Caco-2 (cell line): ENCODE measurements at regions not wholly inside any gene's neighbourhood (a gene's known extent, or its start where the extent isn't known, plus 50 kb on each side); places are given as distances from the start of the nearest gene placed in this dataset.

ENCODE experiments used
- BruUV-seq: library from RNA; stranded (reverse); fragments of 400-500 nt; replicated peaks from 2 replicates; lab custom pipeline; 2021; lab: Mats Ljungman, UMichigan
- CTCF ChIA-PET: fragments of 300-600 bp; sonication (Branson Sonifier 250); formaldehyde crosslinking; loops from one replicate; lab custom pipeline; 2022; ENCODE audit warnings: antibody characterized with exemption; lab: Charles Lee
- POLR2A ChIA-PET: fragments of 300-600 bp; sonication (Branson Sonifier 250); formaldehyde crosslinking; loops from one replicate; lab custom pipeline; 2022; ENCODE audit warnings: antibody characterized with exemption; lab: Charles Lee
- DNase-seq, 2 experiments: peaks; one replicate each; pipeline versions ENCODE4 v3.0.0 to v3.0.0-alpha.2; 2020 to 2022
- H3K27me3 ChIP-seq: replicated peaks from 2 replicates; pipeline ENCODE4 v1.6.0; 2011; ENCODE audit warnings: low read length; ENCODE audit not compliant: control insufficient read depth, insufficient read depth
- H3K36me3 ChIP-seq: 2 replicates; pipeline ENCODE4 v1.5.1; 2011; ENCODE audit warnings: low read length; ENCODE audit not compliant: control insufficient read depth, insufficient read depth
- H3K4me1 ChIP-seq: fragments of 250-450 bp; sonication (Bioruptor Pico); 2 replicates; pipeline ENCODE4 v1.5.1; 2020; ENCODE audit warnings: mild to moderate bottlenecking
- H3K4me3 ChIP-seq: 2 replicates; pipeline ENCODE4 v1.5.1; 2011; ENCODE audit warnings: low read depth, mild to moderate bottlenecking, control low read depth, low read length
- H3K9me3 ChIP-seq: fragments of 250-450 bp; sonication (Bioruptor Pico); 2 replicates; pipeline ENCODE4 v1.5.1; 2020; ENCODE audit warnings: mild to moderate bottlenecking, moderate library complexity
- H3K27ac Mint-ChIP-seq: one replicate; pipeline ENCODE4 v1.8.0; 2022; ENCODE audit warnings: mixed read lengths; ENCODE audit not compliant: unreplicated experiment
- H3K27me3 Mint-ChIP-seq: one replicate; pipeline ENCODE4 v1.8.0; 2022; ENCODE audit warnings: mixed read lengths; ENCODE audit not compliant: insufficient read depth, unreplicated experiment
- H3K36me3 Mint-ChIP-seq: one replicate; pipeline ENCODE4 v1.8.0; 2022; ENCODE audit warnings: mild to moderate bottlenecking, mixed read lengths; ENCODE audit not compliant: insufficient read depth, unreplicated experiment
- H3K4me1 Mint-ChIP-seq: one replicate; pipeline ENCODE4 v1.8.0; 2022; ENCODE audit warnings: low read depth, mixed read lengths; ENCODE audit not compliant: unreplicated experiment
- H3K4me3 Mint-ChIP-seq: one replicate; pipeline ENCODE4 v1.8.0; 2022; ENCODE audit warnings: mild to moderate bottlenecking, moderate library complexity, mixed read lengths; ENCODE audit not compliant: unreplicated experiment
- H3K9me3 Mint-ChIP-seq: one replicate; pipeline ENCODE4 v1.8.0; 2022; ENCODE audit warnings: mixed read lengths; ENCODE audit not compliant: unreplicated experiment
- CTCF ChIP-seq, 2 experiments: fragments of 200-600 bp in 1 of 2; IDR thresholded peaks; 1 replicate in 1 of 2; 2 replicates in 1 of 2; pipeline versions ENCODE4 v1.5.1 to v1.8.0; 2011 to 2022; ENCODE audit warnings: antibody characterized with exemption in 1 of 2, control low read depth in 1 of 2, inconsistent platforms in 1 of 2, low read depth in 1 of 2, low read length in 1 of 2, mild to moderate bottlenecking in 1 of 2, moderate library complexity in 1 of 2; ENCODE audit not compliant: insufficient read depth in 1 of 2, severe bottlenecking in 1 of 2, unreplicated experiment in 1 of 2
- intact Hi-C: fragments of 100-400 bp; cut with micrococcal nuclease; formaldehyde crosslinking; loops from one replicate; pipeline ENCODE4 v1.10.0; 2022; ENCODE audit not compliant: unreplicated experiment

- no TSS peak for BruUV-seq
- Mint-ChIP-seq H3K36me3 (no peaks in the 10 kb centered on the region), H3K4me1 (no peaks in the 10 kb centered on the region), H3K27ac (no peak overlapping the region), H3K9me3 (no peaks in the 10 kb centered on the region), H3K4me3 (no peak overlapping the region), H3K27me3 (peaks cover 7% of the 10 kb centered on the region)
- ChIA-PET POLR2A (no interaction called here), CTCF (no interaction called here)
- Histone ChIP-seq H3K27me3 (no peaks in the 10 kb centered on the region), H3K36me3 (no peaks in the 10 kb centered on the region), H3K4me1 (no peaks in the 10 kb centered on the region), H3K4me3 (no peak overlapping the region), H3K9me3 (0 out of 2 replicates have a peak, but pooled peaks cover 7% of the 10 kb centered on the region)
- intact Hi-C loops: no loop called here
- TF ChIP-seq CTCF (IDR thresholded peaks at IDR 0.05; ENCODE audit: insufficient read depth in 1 of 2, low read depth in 1 of 2, low read length in 1 of 2, severe bottlenecking in 1 of 2, unreplicated experiment in 1 of 2): no peak
- no peak for DNase-seq
These were observed 288.0 kb upstream of the ANKRD30A start for GRCh38 chr10:36837416-36837815.

GRCh38 chr10:36819781-36820180 is 305.6 kb upstream of the ANKRD30A start:
- ChIA-PET POLR2A (no interaction called here), CTCF (no interaction called here)
- Mint-ChIP-seq H3K27me3 (peaks cover 6% of the 10 kb centered on the region), H3K27ac (no peak overlapping the region), H3K4me1 (no peaks in the 10 kb centered on the region), H3K4me3 (no peak overlapping the region), H3K36me3 (no peaks in the 10 kb centered on the region), H3K9me3 (no peaks in the 10 kb centered on the region)
- intact Hi-C loops: no loop called here
- H3K27me3 ChIP-seq: no peaks in the 10 kb centered on the region
- no TSS peak for BruUV-seq
- no peak for TF ChIP-seq CTCF (IDR thresholded peaks at IDR 0.05; ENCODE audit: insufficient read depth in 1 of 2, low read depth in 1 of 2, low read length in 1 of 2, severe bottlenecking in 1 of 2, unreplicated experiment in 1 of 2)
- no peak overlapping the region for H3K4me3 ChIP-seq
- no peak for DNase-seq
- no peaks in the 10 kb centered on the region for H3K36me3 ChIP-seq
- no peaks in the 10 kb centered on the region for H3K4me1 ChIP-seq
- no peaks in the 10 kb centered on the region for H3K9me3 ChIP-seq

- Mint-ChIP-seq H3K4me1 (no peaks in the 10 kb centered on the region), H3K9me3 (no peaks in the 10 kb centered on the region), H3K27me3 (peaks cover 6% of the 10 kb centered on the region), H3K27ac (no peak overlapping the region), H3K36me3 (no peaks in the 10 kb centered on the region), H3K4me3 (no peak overlapping the region)
- DNase-seq: no peak
- Histone ChIP-seq H3K9me3 (no peaks in the 10 kb centered on the region), H3K4me1 (no peaks in the 10 kb centered on the region), H3K4me3 (no peak overlapping the region), H3K27me3 (no peaks in the 10 kb centered on the region), H3K36me3 (no peaks in the 10 kb centered on the region)
- POLR2A ChIA-PET: interaction anchor here (0.6 kb wide), 1 partner anchor 13 kb away, joined by 5 read pairs; no protein-coding TSS in a partner anchor
- CTCF ChIA-PET: interaction anchor here (0.9 kb wide), 1 partner anchor 62 kb away, joined by 3 read pairs; no protein-coding TSS in a partner anchor
- intact Hi-C loops: no loop called here
- BruUV-seq: no TSS peak
- no peak for TF ChIP-seq CTCF (IDR thresholded peaks at IDR 0.05; ENCODE audit: insufficient read depth in 1 of 2, low read depth in 1 of 2, low read length in 1 of 2, severe bottlenecking in 1 of 2, unreplicated experiment in 1 of 2)
These were observed 307.5 kb upstream of the ANKRD30A start for GRCh38 chr10:36817898-36818297.
